ENCODE measurements at regions not wholly inside any gene's neighbourhood (a gene's known extent, or its start where the extent isn't known, plus 50 kb on each side); places are given as distances from the start of the nearest gene placed in this dataset.

- TF ChIP-seq EZH2 (IDR thresholded peaks at IDR 0.05) (no peak), POLR2AphosphoS5 (IDR thresholded peaks at IDR 0.05; ENCODE audit: borderline replicate concordance, low read depth, low read length) (no peak), FOXP2 (optimal IDR thresholded peaks at IDR 0.05; ENCODE audit: control extremely low read depth, extremely low read length, insufficient read depth) (no peak)
These were observed 233.2 kb upstream of the MBL2 start for GRCh38 chr10:53005612-53006345.

Data from SK-N-MC (cell line).